Uterus (tissue), 2 donors: ENCODE measurements at regions not wholly inside any gene's neighbourhood (a gene's known extent, or its start where the extent isn't known, plus 50 kb on each side); places are given as distances from the start of the nearest gene placed in this dataset.

Source experiments
- CTCF ChIP-seq, 4 experiments: fragments of 200-600 bp in 2 of 4; fragments of 450-650 bp in 2 of 4; sonication (generic) in 2 of 4; IDR thresholded peaks; one replicate each; pipeline ENCODE4 v1.5.1; 2016 to 2019; ENCODE audit warnings: antibody characterized with exemption in 4 of 4, mild to moderate bottlenecking in 2 of 4, moderate library complexity in 1 of 4
- POLR2A ChIP-seq, 2 donors: fragments of 450-650 bp; IDR thresholded peaks; one replicate each; pipeline ENCODE4 v1.6.1; 2016; ENCODE audit warnings: antibody characterized with exemption in 2 of 2, mild to moderate bottlenecking in 1 of 2, moderate library complexity in 1 of 2

- TF ChIP-seq CTCF (IDR thresholded peaks at IDR 0.05), result no peak
- TF ChIP-seq POLR2A (IDR thresholded peaks at IDR 0.05), result no peak
Measured at GRCh38 chr10:84837877-84838276, 509.5 kb downstream of the CCSER2 start.
